HG03280 (cell line): ENCODE measurements at regions not wholly inside any gene's neighbourhood (a gene's known extent, or its start where the extent isn't known, plus 50 kb on each side); places are given as distances from the start of the nearest gene placed in this dataset.
"Not testable (repeated sequence)": the region's sequence is repeated elsewhere in the genome, so short reads cannot be mapped to it uniquely, and the experiment has no call there.

Experiments used
- ATAC-seq: cut with Tn5 transposase; IDR thresholded peaks from one replicate; pipeline ENCODE4 v1.9.1; 2021; ENCODE audit warnings: mild to moderate bottlenecking, moderate library complexity; ENCODE audit not compliant: unreplicated experiment

GRCh38 chr16:88199296-88200153 lies 183.2 kb upstream of the ZNF469 start:
- not testable (repeated sequence) for ATAC-seq

GRCh38 chr16:88200154-88200895 lies 182.4 kb upstream of the ZNF469 start:
- not testable (repeated sequence) for ATAC-seq

- ATAC-seq: no peak
Measured at GRCh38 chr16:88200896-88201185, 181.9 kb upstream of the ZNF469 start.

- ATAC-seq: not testable (repeated sequence)
Measured at GRCh38 chr16:88201611-88202010, 181.1 kb upstream of the ZNF469 start.

- no peak for ATAC-seq
Measured at GRCh38 chr16:88202207-88202745, 180.5 kb upstream of the ZNF469 start.

- ATAC-seq: not testable (repeated sequence)
Measured at GRCh38 chr16:88202856-88203681, 179.7 kb upstream of the ZNF469 start.

- not testable (repeated sequence) for ATAC-seq
Measured at GRCh38 chr16:88204131-88205110, 178.3 kb upstream of the ZNF469 start.

GRCh38 chr16:88205482-88205881 lies 177.3 kb upstream of the ZNF469 start:
- ATAC-seq: not testable (repeated sequence)

- not testable (repeated sequence) for ATAC-seq
Measured at GRCh38 chr16:88206006-88206405, 176.8 kb upstream of the ZNF469 start.

GRCh38 chr16:88206516-88206915 lies 176.2 kb upstream of the ZNF469 start:
- ATAC-seq: not testable (repeated sequence)

GRCh38 chr16:88208112-88208511 lies 174.6 kb upstream of the ZNF469 start:
- ATAC-seq: no peak

- not testable (repeated sequence) for ATAC-seq
Measured at GRCh38 chr16:88208776-88209175, 174.0 kb upstream of the ZNF469 start.

- ATAC-seq: not testable (repeated sequence)
Measured at GRCh38 chr16:88209579-88209978, 173.2 kb upstream of the ZNF469 start.

GRCh38 chr16:88213937-88214336 lies 168.8 kb upstream of the ZNF469 start:
- not testable (repeated sequence) for ATAC-seq

- ATAC-seq: not testable (repeated sequence)
Measured at GRCh38 chr16:88221001-88221761, 161.6 kb upstream of the ZNF469 start.

GRCh38 chr16:88223696-88224095 lies 159.1 kb upstream of the ZNF469 start:
- ATAC-seq: not testable (repeated sequence)

GRCh38 chr16:88224131-88224898 lies 158.4 kb upstream of the ZNF469 start:
- ATAC-seq: not testable (repeated sequence)

- ATAC-seq: not testable (repeated sequence)
Measured at GRCh38 chr16:88225640-88226230, 157.0 kb upstream of the ZNF469 start.
